ENCODE measurements at regions not wholly inside any gene's neighbourhood (a gene's known extent, or its start where the extent isn't known, plus 50 kb on each side); places are given as distances from the start of the nearest gene placed in this dataset.

- TF ChIP-seq EZH2 (IDR thresholded peaks at IDR 0.05; ENCODE audit: insufficient read depth, poor library complexity, severe bottlenecking), result no peak
- TF ChIP-seq EZH2phosphoT487 (IDR thresholded peaks at IDR 0.05; ENCODE audit: insufficient read depth, low read depth), result no peak
These were observed 1044.9 kb downstream of the TYW1 start for GRCh38 chr7:68041554-68041953.

All from GM23248 (cell line).